Caco-2 (cell line): ENCODE measurements at regions not wholly inside any gene's neighbourhood (a gene's known extent, or its start where the extent isn't known, plus 50 kb on each side); places are given as distances from the start of the nearest gene placed in this dataset.

Experiments used
- BruUV-seq: library from RNA; stranded (reverse); fragments of 400-500 nt; replicated peaks from 2 replicates; lab custom pipeline; 2021; lab: Mats Ljungman, UMichigan
- CTCF ChIA-PET: fragments of 300-600 bp; sonication (Branson Sonifier 250); formaldehyde crosslinking; loops from one replicate; lab custom pipeline; 2022; ENCODE audit warnings: antibody characterized with exemption; lab: Charles Lee
- POLR2A ChIA-PET: fragments of 300-600 bp; sonication (Branson Sonifier 250); formaldehyde crosslinking; loops from one replicate; lab custom pipeline; 2022; ENCODE audit warnings: antibody characterized with exemption; lab: Charles Lee
- DNase-seq, 2 experiments: peaks; one replicate each; pipeline versions ENCODE4 v3.0.0 to v3.0.0-alpha.2; 2020 to 2022
- H3K27me3 ChIP-seq: replicated peaks from 2 replicates; pipeline ENCODE4 v1.6.0; 2011; ENCODE audit warnings: low read length; ENCODE audit not compliant: control insufficient read depth, insufficient read depth
- H3K36me3 ChIP-seq: 2 replicates; pipeline ENCODE4 v1.5.1; 2011; ENCODE audit warnings: low read length; ENCODE audit not compliant: control insufficient read depth, insufficient read depth
- H3K4me1 ChIP-seq: fragments of 250-450 bp; sonication (Bioruptor Pico); 2 replicates; pipeline ENCODE4 v1.5.1; 2020; ENCODE audit warnings: mild to moderate bottlenecking
- H3K4me3 ChIP-seq: 2 replicates; pipeline ENCODE4 v1.5.1; 2011; ENCODE audit warnings: low read depth, mild to moderate bottlenecking, control low read depth, low read length
- H3K9me3 ChIP-seq: fragments of 250-450 bp; sonication (Bioruptor Pico); 2 replicates; pipeline ENCODE4 v1.5.1; 2020; ENCODE audit warnings: mild to moderate bottlenecking, moderate library complexity
- H3K27ac Mint-ChIP-seq: one replicate; pipeline ENCODE4 v1.8.0; 2022; ENCODE audit warnings: mixed read lengths; ENCODE audit not compliant: unreplicated experiment
- H3K27me3 Mint-ChIP-seq: one replicate; pipeline ENCODE4 v1.8.0; 2022; ENCODE audit warnings: mixed read lengths; ENCODE audit not compliant: insufficient read depth, unreplicated experiment
- H3K36me3 Mint-ChIP-seq: one replicate; pipeline ENCODE4 v1.8.0; 2022; ENCODE audit warnings: mild to moderate bottlenecking, mixed read lengths; ENCODE audit not compliant: insufficient read depth, unreplicated experiment
- H3K4me1 Mint-ChIP-seq: one replicate; pipeline ENCODE4 v1.8.0; 2022; ENCODE audit warnings: low read depth, mixed read lengths; ENCODE audit not compliant: unreplicated experiment
- H3K4me3 Mint-ChIP-seq: one replicate; pipeline ENCODE4 v1.8.0; 2022; ENCODE audit warnings: mild to moderate bottlenecking, moderate library complexity, mixed read lengths; ENCODE audit not compliant: unreplicated experiment
- H3K9me3 Mint-ChIP-seq: one replicate; pipeline ENCODE4 v1.8.0; 2022; ENCODE audit warnings: mixed read lengths; ENCODE audit not compliant: unreplicated experiment
- intact Hi-C: fragments of 100-400 bp; cut with micrococcal nuclease; formaldehyde crosslinking; loops from one replicate; pipeline ENCODE4 v1.10.0; 2022; ENCODE audit not compliant: unreplicated experiment
- TF ChIP-seq, protein P1 (sequence below), 2 experiments: fragments of 200-600 bp in 1 of 2; IDR thresholded peaks; 1 replicate in 1 of 2; 2 replicates in 1 of 2; pipeline versions ENCODE4 v1.5.1 to v1.8.0; 2011 to 2022; ENCODE audit warnings: antibody characterized with exemption in 1 of 2, control low read depth in 1 of 2, inconsistent platforms in 1 of 2, low read depth in 1 of 2, low read length in 1 of 2, mild to moderate bottlenecking in 1 of 2, moderate library complexity in 1 of 2; ENCODE audit not compliant: insufficient read depth in 1 of 2, severe bottlenecking in 1 of 2, unreplicated experiment in 1 of 2

DNA sequence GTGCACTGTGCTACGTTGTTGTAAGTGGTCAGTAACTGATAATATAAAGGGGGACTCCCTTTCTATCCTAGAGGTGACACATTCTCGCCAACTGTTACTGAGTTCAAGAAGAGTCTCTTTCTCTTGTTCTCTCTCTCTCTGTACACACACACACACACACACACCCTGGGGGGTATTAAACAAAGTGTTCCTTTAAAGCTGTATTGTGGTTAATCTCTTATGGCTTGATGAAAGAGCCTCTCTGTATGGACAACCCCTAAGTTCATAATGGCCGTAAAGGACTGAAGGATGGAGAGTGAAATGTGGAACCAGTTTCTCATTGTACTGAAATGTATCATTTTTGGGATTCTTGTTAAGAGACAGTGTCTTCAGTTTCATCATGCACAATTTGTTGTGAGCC lies 145.2 kb upstream of the BMPER start:
- Mint-ChIP-seq H3K4me3 (no peak overlapping the region), H3K36me3 (no peaks in the 10 kb centered on the region), H3K27me3 (peaks cover 3% of the 10 kb centered on the region), H3K27ac (no peak overlapping the region), H3K4me1 (peaks cover 3% of the 10 kb centered on the region), H3K9me3 (no peaks in the 10 kb centered on the region)
- H3K4me3 ChIP-seq = no peak overlapping the region
- H3K27me3 ChIP-seq = no peaks in the 10 kb centered on the region
- intact Hi-C loops = no loop called here
- ChIA-PET CTCF (no interaction called here), POLR2A (no interaction called here)
- BruUV-seq = no TSS peak
- TF ChIP-seq, protein P1, sequence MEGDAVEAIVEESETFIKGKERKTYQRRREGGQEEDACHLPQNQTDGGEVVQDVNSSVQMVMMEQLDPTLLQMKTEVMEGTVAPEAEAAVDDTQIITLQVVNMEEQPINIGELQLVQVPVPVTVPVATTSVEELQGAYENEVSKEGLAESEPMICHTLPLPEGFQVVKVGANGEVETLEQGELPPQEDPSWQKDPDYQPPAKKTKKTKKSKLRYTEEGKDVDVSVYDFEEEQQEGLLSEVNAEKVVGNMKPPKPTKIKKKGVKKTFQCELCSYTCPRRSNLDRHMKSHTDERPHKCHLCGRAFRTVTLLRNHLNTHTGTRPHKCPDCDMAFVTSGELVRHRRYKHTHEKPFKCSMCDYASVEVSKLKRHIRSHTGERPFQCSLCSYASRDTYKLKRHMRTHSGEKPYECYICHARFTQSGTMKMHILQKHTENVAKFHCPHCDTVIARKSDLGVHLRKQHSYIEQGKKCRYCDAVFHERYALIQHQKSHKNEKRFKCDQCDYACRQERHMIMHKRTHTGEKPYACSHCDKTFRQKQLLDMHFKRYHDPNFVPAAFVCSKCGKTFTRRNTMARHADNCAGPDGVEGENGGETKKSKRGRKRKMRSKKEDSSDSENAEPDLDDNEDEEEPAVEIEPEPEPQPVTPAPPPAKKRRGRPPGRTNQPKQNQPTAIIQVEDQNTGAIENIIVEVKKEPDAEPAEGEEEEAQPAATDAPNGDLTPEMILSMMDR (IDR thresholded peaks at IDR 0.05; ENCODE audit: insufficient read depth in 1 of 2, low read depth in 1 of 2, low read length in 1 of 2, severe bottlenecking in 1 of 2, unreplicated experiment in 1 of 2) = no peak
- DNase-seq = no peak
- no peaks in the 10 kb centered on the region for H3K36me3 ChIP-seq
- H3K9me3 ChIP-seq = no peaks in the 10 kb centered on the region
- H3K4me1 ChIP-seq = peaks cover 12% of the 10 kb centered on the region

DNA sequence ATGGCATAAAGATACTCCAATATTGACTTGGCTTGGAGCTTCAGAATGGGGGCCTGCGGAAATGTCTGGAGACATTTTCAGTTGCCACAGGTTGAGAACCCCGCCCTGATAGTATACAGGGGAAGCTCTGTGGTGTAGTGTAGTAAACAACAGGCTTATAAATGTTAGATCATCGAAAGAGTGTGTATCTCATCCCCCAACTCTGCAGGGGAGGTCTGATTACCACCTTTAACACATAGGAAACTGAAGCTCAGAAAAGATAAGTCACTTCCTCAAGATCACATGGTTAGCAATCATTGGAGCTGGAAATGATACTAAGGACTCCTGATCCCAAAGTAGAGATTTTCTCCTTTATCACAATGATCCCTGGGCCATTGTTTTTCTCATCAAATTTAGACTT lies 144.5 kb upstream of the BMPER start:
- Histone ChIP-seq H3K27me3 (no peaks in the 10 kb centered on the region), H3K4me1 (peaks cover 17% of the 10 kb centered on the region), H3K4me3 (no peak overlapping the region), H3K36me3 (no peaks in the 10 kb centered on the region), H3K9me3 (no peaks in the 10 kb centered on the region)
- intact Hi-C loops = no loop called here
- no peak overlapping the region for H3K27ac Mint-ChIP-seq
- CTCF ChIA-PET = no interaction called here
- no peak overlapping the region for H3K4me3 Mint-ChIP-seq
- H3K4me1 Mint-ChIP-seq = peaks cover 9% of the 10 kb centered on the region
- no peak for DNase-seq
- POLR2A ChIA-PET = no interaction called here
- H3K27me3 Mint-ChIP-seq = peaks cover 3% of the 10 kb centered on the region
- no peaks in the 10 kb centered on the region for H3K36me3 Mint-ChIP-seq
- no peaks in the 10 kb centered on the region for H3K9me3 Mint-ChIP-seq
- TF ChIP-seq, protein P1 (IDR thresholded peaks at IDR 0.05; ENCODE audit: insufficient read depth in 1 of 2, low read depth in 1 of 2, low read length in 1 of 2, severe bottlenecking in 1 of 2, unreplicated experiment in 1 of 2) = no peak
- no TSS peak for BruUV-seq

DNA sequence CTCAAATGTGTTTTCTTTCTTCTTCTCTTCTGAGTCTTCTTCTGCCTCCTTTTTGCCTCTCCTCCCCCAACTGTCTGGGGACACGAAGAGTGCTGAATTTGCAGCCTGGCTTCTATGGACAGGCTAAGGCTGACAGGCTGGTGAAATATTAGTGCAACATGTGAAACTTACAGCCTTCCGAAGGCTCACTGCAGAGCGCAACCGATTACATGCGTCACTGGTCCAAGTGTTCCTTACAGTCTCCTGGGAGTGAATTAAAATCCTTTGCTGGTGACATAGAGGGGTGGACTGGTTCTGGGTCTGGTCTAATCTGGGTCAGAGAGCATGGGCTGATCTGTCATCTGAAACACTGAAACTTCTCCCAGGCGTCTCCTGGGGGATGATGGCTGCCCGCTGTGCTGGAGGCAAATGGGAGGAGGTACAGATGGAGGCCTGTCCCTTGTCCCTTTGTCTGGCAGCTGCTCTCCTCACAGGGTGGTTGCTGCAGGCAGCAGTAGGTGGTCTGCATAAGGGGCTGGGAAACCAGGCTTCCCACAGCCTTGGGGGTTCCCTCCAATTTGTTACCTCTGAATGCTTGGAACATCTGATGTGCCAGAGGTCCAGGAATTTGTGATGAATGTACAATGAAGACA lies 143.8 kb upstream of the BMPER start:
- BruUV-seq = no TSS peak
- no peak overlapping the region for H3K4me3 ChIP-seq
- Mint-ChIP-seq H3K4me1 (peaks cover 9% of the 10 kb centered on the region), H3K27ac (no peak overlapping the region), H3K27me3 (peaks cover 3% of the 10 kb centered on the region), H3K9me3 (no peaks in the 10 kb centered on the region), H3K4me3 (no peak overlapping the region), H3K36me3 (no peaks in the 10 kb centered on the region)
- ChIA-PET CTCF (no interaction called here), POLR2A (no interaction called here)
- no peak for DNase-seq
- H3K36me3 ChIP-seq = no peaks in the 10 kb centered on the region
- TF ChIP-seq, protein P1 (IDR thresholded peaks at IDR 0.05; ENCODE audit: insufficient read depth in 1 of 2, low read depth in 1 of 2, low read length in 1 of 2, severe bottlenecking in 1 of 2, unreplicated experiment in 1 of 2) = no peak
- H3K4me1 ChIP-seq = peaks cover 17% of the 10 kb centered on the region
- intact Hi-C loops = no loop called here
- no peaks in the 10 kb centered on the region for H3K27me3 ChIP-seq
- no peaks in the 10 kb centered on the region for H3K9me3 ChIP-seq
